Muscle of leg (tissue), 3 donors: ENCODE measurements at regions not wholly inside any gene's neighbourhood (a gene's known extent, or its start where the extent isn't known, plus 50 kb on each side); places are given as distances from the start of the nearest gene placed in this dataset.
A peak's percentile ranks its signal among the peaks of the same experiment; 100 is the strongest.

Source experiments
- DNase-seq: peaks from one replicate; pipeline ENCODE4 v3.0.0; 2013
- H3K27ac ChIP-seq: one replicate; pipeline ENCODE4 v1.5.1; 2013; ENCODE audit warnings: mild to moderate bottlenecking, low read length, control low read depth
- H3K27me3 ChIP-seq: one replicate; pipeline ENCODE4 v1.6.1; 2013; ENCODE audit warnings: low read length; ENCODE audit not compliant: control insufficient read depth, insufficient read depth
- H3K36me3 ChIP-seq: one replicate; pipeline ENCODE4 v1.6.1; 2013; ENCODE audit warnings: low read length; ENCODE audit not compliant: control insufficient read depth, insufficient read depth
- H3K4me1 ChIP-seq: one replicate; pipeline ENCODE4 v1.6.1; 2013; ENCODE audit warnings: low read length; ENCODE audit not compliant: control insufficient read depth, insufficient read depth
- H3K4me3 ChIP-seq: one replicate; pipeline ENCODE4 v1.5.1; 2013; ENCODE audit warnings: low read length, control low read depth
- H3K9me3 ChIP-seq: replicated peaks from 2 replicates; pipeline ENCODE4 v1.6.1; 2013; ENCODE audit warnings: low read depth, low read length; ENCODE audit not compliant: control insufficient read depth
- WGBS: methylation state at CpG from one replicate; pipeline ENCODE4 v1.1.5; 2013; ENCODE audit warnings: missing lambda C conversion rate; ENCODE audit not compliant: insufficient coverage; 5-methylcytosine and 5-hydroxymethylcytosine counted together

GRCh38 chr18:56245866-56246580, 392.4 kb downstream of the TXNL1 start:
- Histone ChIP-seq H3K9me3 (no peaks in the 10 kb centered on the region), H3K27ac (peak overlapping the region; percentile 1)

DNA sequence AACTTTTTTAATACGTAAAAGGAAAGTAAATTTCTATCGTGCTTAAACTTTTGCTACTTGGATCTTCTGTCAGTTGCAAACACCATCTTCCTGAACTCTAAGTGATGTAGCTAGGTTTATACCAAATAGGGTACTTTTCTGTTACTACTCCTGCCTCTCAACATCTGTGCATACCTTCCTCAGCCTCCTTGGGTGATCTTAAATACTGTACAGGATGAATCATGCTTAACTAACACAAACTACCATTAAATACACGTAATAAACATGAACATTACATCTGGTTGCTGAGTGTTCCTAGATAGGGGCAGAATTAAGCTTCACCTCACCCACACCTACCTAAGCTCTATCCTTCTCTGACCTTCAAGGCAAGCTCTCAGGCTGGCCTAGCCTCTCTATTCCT, 398.0 kb downstream of the TXNL1 start:
- Histone ChIP-seq H3K9me3 (no peaks in the 10 kb centered on the region), H3K27me3 (no peaks in the 10 kb centered on the region), H3K4me3 (no peak overlapping the region), H3K27ac (no peak overlapping the region), H3K4me1 (peaks cover 3% of the 10 kb centered on the region), H3K36me3 (no peaks in the 10 kb centered on the region)
- no peak for DNase-seq
- WGBS: no CpG with 5 or more reads among the region's 3 CpGs

More at GRCh38 chr18:56245866-56246580, 392.4 kb downstream of the TXNL1 start:
- H3K27me3 ChIP-seq: peaks cover 2% of the 10 kb centered on the region
- peak; percentile 33 for DNase-seq
- no peak overlapping the region for H3K4me3 ChIP-seq
- no CpG with 5 or more reads among the region's 5 CpGs for WGBS
- no peaks in the 10 kb centered on the region for H3K36me3 ChIP-seq
- H3K4me1 ChIP-seq: peaks cover 6% of the 10 kb centered on the region

DNA sequence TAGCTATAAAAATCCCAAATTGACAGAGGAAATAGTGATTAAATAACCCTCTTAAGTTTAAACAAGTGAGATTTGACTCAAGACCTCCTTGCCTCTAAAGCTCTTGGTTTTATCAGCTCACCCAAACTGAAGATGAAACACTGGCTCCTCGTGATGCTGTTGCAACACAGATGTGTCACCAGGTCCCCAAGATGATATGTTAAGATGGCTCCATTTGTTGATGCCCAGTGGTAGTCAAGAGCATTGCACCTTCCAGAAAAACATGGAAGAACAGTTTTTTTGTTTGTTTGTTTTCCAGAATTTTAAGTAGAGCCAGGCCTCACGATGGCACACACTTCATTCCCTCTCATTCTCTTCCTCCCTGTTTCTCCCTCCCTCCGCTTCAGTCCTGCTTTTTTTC, 399.8 kb downstream of the TXNL1 start:
- no peak for DNase-seq
- Histone ChIP-seq H3K9me3 (no peaks in the 10 kb centered on the region), H3K36me3 (no peaks in the 10 kb centered on the region), H3K27me3 (no peaks in the 10 kb centered on the region), H3K4me3 (no peak overlapping the region), H3K4me1 (peaks cover 8% of the 10 kb centered on the region), H3K27ac (no peak overlapping the region)
- WGBS: no CpG with 5 or more reads among the region's 3 CpGs

DNA sequence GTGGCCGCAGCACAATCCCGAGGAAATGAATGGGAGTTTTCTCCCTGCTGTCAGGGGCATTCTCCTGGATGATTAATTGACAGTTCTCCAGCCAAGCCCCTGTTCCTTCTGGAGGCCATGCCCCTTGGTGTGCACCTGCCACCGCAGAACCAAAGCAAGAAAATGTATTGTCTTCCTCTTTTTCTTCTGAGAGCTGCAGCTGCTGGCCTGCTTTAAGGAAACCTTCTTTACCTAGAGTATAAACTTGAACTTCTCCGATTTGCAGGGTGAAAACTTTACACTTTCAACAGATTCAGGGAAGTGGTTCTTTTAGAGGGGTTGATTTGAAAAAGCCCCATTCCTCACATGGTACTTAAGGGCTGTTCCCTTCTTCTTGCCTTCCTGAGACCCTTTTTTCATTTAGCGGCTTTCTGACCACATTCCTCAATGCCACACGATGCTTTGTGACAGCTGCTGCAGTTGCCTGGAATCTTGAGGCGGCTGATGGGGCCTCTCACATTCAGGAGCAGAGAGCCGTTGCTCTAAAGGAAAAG, 402.8 kb downstream of the TXNL1 start:
- Histone ChIP-seq H3K27me3 (no peaks in the 10 kb centered on the region), H3K4me1 (peaks cover 8% of the 10 kb centered on the region), H3K4me3 (no peak overlapping the region), H3K9me3 (peaks cover 4% of the 10 kb centered on the region), H3K27ac (peak overlapping the region; percentile 83), H3K36me3 (no peaks in the 10 kb centered on the region)
- peak; percentile 49 for DNase-seq
- 26% methylated on average over 6 of the region's 8 CpGs for WGBS

GRCh38 chr18:56235071-56235470, 403.3 kb downstream of the TXNL1 start:
- no peaks in the 10 kb centered on the region for H3K36me3 ChIP-seq
- peaks cover 5% of the 10 kb centered on the region for H3K9me3 ChIP-seq
- peaks cover 8% of the 10 kb centered on the region for H3K4me1 ChIP-seq
- no peaks in the 10 kb centered on the region for H3K27me3 ChIP-seq
- DNase-seq: no peak
- H3K27ac ChIP-seq: peak overlapping the region; percentile 83
- no peak overlapping the region for H3K4me3 ChIP-seq
- 75% methylated on average over 5 of the region's 6 CpGs for WGBS

GRCh38 chr18:56233595-56233994, 404.8 kb downstream of the TXNL1 start:
- DNase-seq: peak; percentile 77
- Histone ChIP-seq H3K9me3 (peaks cover 5% of the 10 kb centered on the region), H3K36me3 (no peaks in the 10 kb centered on the region), H3K4me3 (no peak overlapping the region), H3K4me1 (peaks cover 8% of the 10 kb centered on the region), H3K27ac (no peak overlapping the region), H3K27me3 (no peaks in the 10 kb centered on the region)
- WGBS: no CpG with 5 or more reads among the region's 2 CpGs

- no CpG with 5 or more reads among the region's 5 CpGs for WGBS
- Histone ChIP-seq H3K36me3 (no peaks in the 10 kb centered on the region), H3K27me3 (no peaks in the 10 kb centered on the region), H3K4me3 (no peak overlapping the region), H3K4me1 (no peaks in the 10 kb centered on the region), H3K27ac (no peak overlapping the region), H3K9me3 (peaks cover 5% of the 10 kb centered on the region)
- DNase-seq: no peak
Measured at GRCh38 chr18:56226025-56226424, 412.4 kb downstream of the TXNL1 start.

DNA sequence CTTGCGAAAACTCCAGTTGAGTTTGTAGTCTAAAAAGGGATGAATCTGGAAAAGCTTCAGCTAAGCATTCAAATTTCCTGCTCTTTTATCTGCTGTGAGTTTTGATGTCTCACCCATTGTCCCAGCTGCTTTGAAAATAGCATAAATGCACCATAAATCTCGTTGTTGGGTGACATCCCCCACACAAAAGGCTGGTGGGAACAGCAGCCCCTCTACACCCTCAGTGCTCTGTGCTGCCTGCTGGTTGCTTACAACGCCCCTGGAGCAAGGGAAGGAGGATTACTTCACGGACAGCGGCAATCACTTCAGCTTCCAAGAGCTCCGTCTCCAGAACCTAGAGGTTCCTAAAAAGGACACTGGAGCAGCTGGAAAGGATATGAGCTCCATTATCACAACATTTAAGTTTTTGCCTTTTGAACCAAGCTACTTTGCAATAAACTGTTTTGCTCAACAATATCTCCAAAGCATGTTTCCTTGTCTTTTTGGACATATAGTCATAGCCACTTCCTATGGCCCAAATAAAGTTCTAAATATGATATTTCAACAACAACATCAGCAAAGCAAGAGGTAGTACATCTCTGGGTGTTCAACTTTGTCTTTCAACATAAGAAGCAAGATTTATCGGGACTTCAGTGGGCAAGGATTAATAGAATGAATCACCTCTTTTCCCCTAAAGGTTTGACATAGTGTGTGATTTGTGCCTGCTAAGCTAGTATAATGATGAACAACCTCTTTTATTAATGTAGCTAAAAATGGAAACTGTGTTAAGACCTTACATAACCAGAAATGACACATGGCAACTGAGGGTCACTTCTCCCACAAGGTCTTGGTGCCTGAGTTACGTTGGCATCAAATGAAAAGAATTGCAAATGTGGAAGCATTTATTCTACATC, 413.5 kb downstream of the TXNL1 start:
- Histone ChIP-seq H3K4me1 (no peaks in the 10 kb centered on the region), H3K9me3 (no peaks in the 10 kb centered on the region), H3K27ac (no peak overlapping the region)

GRCh38 chr18:56221195-56222065, 417.0 kb downstream of the TXNL1 start:
- Histone ChIP-seq H3K27me3 (no peaks in the 10 kb centered on the region), H3K27ac (no peak overlapping the region), H3K9me3 (no peaks in the 10 kb centered on the region), H3K4me1 (no peaks in the 10 kb centered on the region), H3K36me3 (no peaks in the 10 kb centered on the region), H3K4me3 (no peak overlapping the region)
- DNase-seq: no peak
- no CpG with 5 or more reads among the region's 5 CpGs for WGBS

More for the DNA sequence above, 413.5 kb downstream of the TXNL1 start:
- Histone ChIP-seq H3K36me3 (no peaks in the 10 kb centered on the region), H3K27me3 (no peaks in the 10 kb centered on the region), H3K4me3 (no peak overlapping the region)
- WGBS: 20% methylated on average over 1 of the region's 8 CpGs
- DNase-seq: peak; percentile 34
